ENCODE measurements at regions not wholly inside any gene's neighbourhood (a gene's known extent, or its start where the extent isn't known, plus 50 kb on each side); places are given as distances from the start of the nearest gene placed in this dataset.

DNA sequence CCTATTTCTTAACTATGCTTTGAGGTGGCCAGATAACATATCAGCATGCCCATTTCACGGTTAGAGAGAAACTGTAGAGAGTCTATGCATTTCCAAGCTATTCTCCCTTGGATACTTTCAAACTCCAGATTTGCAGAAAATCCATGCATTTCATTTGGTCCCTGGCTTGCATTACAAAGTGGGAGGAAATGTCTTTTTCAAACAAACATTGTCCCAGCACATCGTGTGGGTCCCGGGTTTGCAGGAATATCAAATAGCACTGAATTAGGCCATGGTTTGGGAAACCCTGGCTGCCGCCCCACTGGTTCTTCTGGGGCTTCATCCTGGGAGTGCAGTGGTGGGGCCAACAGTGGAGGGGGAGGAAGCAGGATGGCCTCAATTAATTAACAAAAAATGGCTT is 171.9 kb downstream of the IRX5 start:
- TF ChIP-seq POLR2A (IDR thresholded peaks at IDR 0.05) (no peak), POLR2AphosphoS5 (IDR thresholded peaks at IDR 0.05) (no peak)
- TF ChIP-seq, protein P1, sequence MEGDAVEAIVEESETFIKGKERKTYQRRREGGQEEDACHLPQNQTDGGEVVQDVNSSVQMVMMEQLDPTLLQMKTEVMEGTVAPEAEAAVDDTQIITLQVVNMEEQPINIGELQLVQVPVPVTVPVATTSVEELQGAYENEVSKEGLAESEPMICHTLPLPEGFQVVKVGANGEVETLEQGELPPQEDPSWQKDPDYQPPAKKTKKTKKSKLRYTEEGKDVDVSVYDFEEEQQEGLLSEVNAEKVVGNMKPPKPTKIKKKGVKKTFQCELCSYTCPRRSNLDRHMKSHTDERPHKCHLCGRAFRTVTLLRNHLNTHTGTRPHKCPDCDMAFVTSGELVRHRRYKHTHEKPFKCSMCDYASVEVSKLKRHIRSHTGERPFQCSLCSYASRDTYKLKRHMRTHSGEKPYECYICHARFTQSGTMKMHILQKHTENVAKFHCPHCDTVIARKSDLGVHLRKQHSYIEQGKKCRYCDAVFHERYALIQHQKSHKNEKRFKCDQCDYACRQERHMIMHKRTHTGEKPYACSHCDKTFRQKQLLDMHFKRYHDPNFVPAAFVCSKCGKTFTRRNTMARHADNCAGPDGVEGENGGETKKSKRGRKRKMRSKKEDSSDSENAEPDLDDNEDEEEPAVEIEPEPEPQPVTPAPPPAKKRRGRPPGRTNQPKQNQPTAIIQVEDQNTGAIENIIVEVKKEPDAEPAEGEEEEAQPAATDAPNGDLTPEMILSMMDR (IDR thresholded peaks at IDR 0.05) = no peak
